ENCODE measurements at regions not wholly inside any gene's neighbourhood (a gene's known extent, or its start where the extent isn't known, plus 50 kb on each side); places are given as distances from the start of the nearest gene placed in this dataset.

DNA sequence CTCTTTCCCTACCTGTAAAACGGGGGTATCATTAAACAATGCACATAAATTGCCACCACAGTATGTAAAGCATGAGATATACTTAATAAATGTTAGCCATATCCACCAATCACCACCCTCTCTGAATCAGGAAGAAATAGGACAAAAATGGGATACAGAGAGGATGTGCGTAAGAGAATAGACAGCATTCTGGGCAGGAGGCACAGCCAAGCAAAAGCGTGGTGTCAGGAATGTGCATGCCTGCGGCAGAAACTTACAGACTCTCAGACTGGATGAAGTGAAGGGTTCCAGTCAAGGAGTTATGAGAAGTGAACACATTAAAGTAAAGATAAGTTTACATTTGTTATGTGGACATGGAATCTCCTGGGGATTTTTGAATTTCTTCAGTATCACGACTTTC is 121.7 kb upstream of the MDM1 start:
- Histone ChIP-seq H2AFZ (ENCODE audit: low read length) (no peak overlapping the region), H3K79me2 (ENCODE audit: low read length) (no peaks in the 10 kb centered on the region), H3K4me2 (ENCODE audit: low read depth, low read length) (no peak overlapping the region), H4K20me1 (ENCODE audit: insufficient read depth, low read length) (no peaks in the 10 kb centered on the region), H3K9me3 (replicated peaks; ENCODE audit: insufficient read depth, low read length) (no peaks in the 10 kb centered on the region), H3K9ac (ENCODE audit: low read length) (no peak overlapping the region), H3K9me2 (replicated peaks; ENCODE audit: insufficient read depth, low read length) (no peaks in the 10 kb centered on the region), H3K4me1 (ENCODE audit: low read length) (peaks cover 62% of the 10 kb centered on the region), H3K36me3 (replicated peaks; ENCODE audit: insufficient read depth, low read length) (no peaks in the 10 kb centered on the region), H3K4me3 (ENCODE audit: low read length) (no peak overlapping the region), H3K27ac (ENCODE audit: low read length) (no peak overlapping the region), H3F3A (ENCODE audit: insufficient read depth, low read length) (peaks cover 22% of the 10 kb centered on the region), H3K27me3 (replicated peaks; ENCODE audit: insufficient read depth, low read length) (no peaks in the 10 kb centered on the region)
- no peak for DNase-seq
- no peak for TF ChIP-seq EZH2 (optimal IDR thresholded peaks at IDR 0.05; ENCODE audit: low read depth, low read length)
- TF ChIP-seq EZH2phosphoT487 (IDR thresholded peaks at IDR 0.05; ENCODE audit: low read length) = no peak
- TF ChIP-seq, protein P1, sequence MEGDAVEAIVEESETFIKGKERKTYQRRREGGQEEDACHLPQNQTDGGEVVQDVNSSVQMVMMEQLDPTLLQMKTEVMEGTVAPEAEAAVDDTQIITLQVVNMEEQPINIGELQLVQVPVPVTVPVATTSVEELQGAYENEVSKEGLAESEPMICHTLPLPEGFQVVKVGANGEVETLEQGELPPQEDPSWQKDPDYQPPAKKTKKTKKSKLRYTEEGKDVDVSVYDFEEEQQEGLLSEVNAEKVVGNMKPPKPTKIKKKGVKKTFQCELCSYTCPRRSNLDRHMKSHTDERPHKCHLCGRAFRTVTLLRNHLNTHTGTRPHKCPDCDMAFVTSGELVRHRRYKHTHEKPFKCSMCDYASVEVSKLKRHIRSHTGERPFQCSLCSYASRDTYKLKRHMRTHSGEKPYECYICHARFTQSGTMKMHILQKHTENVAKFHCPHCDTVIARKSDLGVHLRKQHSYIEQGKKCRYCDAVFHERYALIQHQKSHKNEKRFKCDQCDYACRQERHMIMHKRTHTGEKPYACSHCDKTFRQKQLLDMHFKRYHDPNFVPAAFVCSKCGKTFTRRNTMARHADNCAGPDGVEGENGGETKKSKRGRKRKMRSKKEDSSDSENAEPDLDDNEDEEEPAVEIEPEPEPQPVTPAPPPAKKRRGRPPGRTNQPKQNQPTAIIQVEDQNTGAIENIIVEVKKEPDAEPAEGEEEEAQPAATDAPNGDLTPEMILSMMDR (IDR thresholded peaks at IDR 0.05; ENCODE audit: low read length) = no peak

- no peak overlapping the region for H3K4me3 ChIP-seq (ENCODE audit: low read length)
- no peak overlapping the region for H3K27ac ChIP-seq (ENCODE audit: low read length)
- H3K9me2 ChIP-seq (replicated peaks; ENCODE audit: insufficient read depth, low read length) = no peaks in the 10 kb centered on the region
- TF ChIP-seq, protein P1 (IDR thresholded peaks at IDR 0.05; ENCODE audit: low read length) = no peak
- TF ChIP-seq EZH2phosphoT487 (IDR thresholded peaks at IDR 0.05; ENCODE audit: low read length) (no peak), EZH2 (optimal IDR thresholded peaks at IDR 0.05; ENCODE audit: low read depth, low read length) (no peak)
- peaks cover 22% of the 10 kb centered on the region for H3F3A ChIP-seq (ENCODE audit: insufficient read depth, low read length)
- no peaks in the 10 kb centered on the region for H3K36me3 ChIP-seq (replicated peaks; ENCODE audit: insufficient read depth, low read length)
- H3K27me3 ChIP-seq (replicated peaks; ENCODE audit: insufficient read depth, low read length) = no peaks in the 10 kb centered on the region
- H3K4me2 ChIP-seq (ENCODE audit: low read depth, low read length) = peak overlapping the region; percentile 32; the same call in 1 of the 2 replicates
- H3K4me1 ChIP-seq (ENCODE audit: low read length) = peaks cover 53% of the 10 kb centered on the region
- no peaks in the 10 kb centered on the region for H4K20me1 ChIP-seq (ENCODE audit: insufficient read depth, low read length)
- H2AFZ ChIP-seq (ENCODE audit: low read length) = no peak overlapping the region
- DNase-seq = no peak
- H3K79me2 ChIP-seq (ENCODE audit: low read length) = no peaks in the 10 kb centered on the region
- H3K9me3 ChIP-seq (replicated peaks; ENCODE audit: insufficient read depth, low read length) = no peaks in the 10 kb centered on the region
- no peak overlapping the region for H3K9ac ChIP-seq (ENCODE audit: low read length)
These were observed 122.7 kb upstream of the MDM1 start for GRCh38 chr12:68454892-68455291.

DNA sequence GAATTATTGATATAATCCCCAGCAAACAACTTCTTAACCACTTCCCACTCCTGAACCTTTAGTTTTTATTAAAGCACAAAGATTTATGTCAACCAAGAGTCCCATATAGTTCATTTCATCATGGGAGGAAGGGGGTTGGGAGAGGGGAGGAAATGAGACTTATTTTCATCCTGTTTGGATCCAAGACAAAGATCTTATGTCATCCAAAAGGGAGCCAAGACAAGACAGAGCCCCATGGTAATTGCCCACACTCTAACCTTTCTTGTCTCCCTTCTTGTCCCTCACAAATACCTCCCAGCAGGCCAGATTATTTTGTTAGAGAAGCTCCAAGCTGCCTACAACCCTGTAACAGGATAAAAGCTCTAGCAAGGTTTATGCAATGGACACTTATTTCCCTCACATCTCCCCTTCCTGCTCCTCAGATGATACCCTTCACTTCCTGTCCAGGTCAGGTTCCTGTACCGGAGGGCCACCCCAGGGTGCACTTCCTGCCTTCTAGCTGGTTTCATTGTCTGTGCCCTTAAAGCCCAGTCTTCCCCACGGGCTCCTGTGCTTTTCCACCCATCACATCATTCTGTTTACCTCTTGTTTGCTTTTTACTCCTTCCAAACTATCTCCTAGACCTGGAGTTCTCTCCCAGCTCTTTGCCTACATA is 123.7 kb upstream of the MDM1 start:
- H4K20me1 ChIP-seq (ENCODE audit: insufficient read depth, low read length) = no peaks in the 10 kb centered on the region
- no peaks in the 10 kb centered on the region for H3K9me2 ChIP-seq (replicated peaks; ENCODE audit: insufficient read depth, low read length)
- no peaks in the 10 kb centered on the region for H3K9me3 ChIP-seq (replicated peaks; ENCODE audit: insufficient read depth, low read length)
- peak overlapping the region; percentile 19; the same call in 1 of the 2 replicates for H3K27ac ChIP-seq (ENCODE audit: low read length)
- TF ChIP-seq EZH2 (optimal IDR thresholded peaks at IDR 0.05; ENCODE audit: low read depth, low read length) = no peak
- TF ChIP-seq, protein P1 (IDR thresholded peaks at IDR 0.05; ENCODE audit: low read length) = no peak
- peak; percentile 33 for DNase-seq
- no peaks in the 10 kb centered on the region for H3K36me3 ChIP-seq (replicated peaks; ENCODE audit: insufficient read depth, low read length)
- peaks cover 17% of the 10 kb centered on the region for H3F3A ChIP-seq (ENCODE audit: insufficient read depth, low read length)
- H3K27me3 ChIP-seq (replicated peaks; ENCODE audit: insufficient read depth, low read length) = no peaks in the 10 kb centered on the region
- peak overlapping the region; percentile 32 for H3K4me2 ChIP-seq (ENCODE audit: low read depth, low read length)
- H3K79me2 ChIP-seq (ENCODE audit: low read length) = no peaks in the 10 kb centered on the region
- no peak overlapping the region; the same call in 1 of the 2 replicates for H3K4me3 ChIP-seq (ENCODE audit: low read length)
- H3K9ac ChIP-seq (ENCODE audit: low read length) = no peak overlapping the region
- H2AFZ ChIP-seq (ENCODE audit: low read length) = peak overlapping the region; percentile 78
- H3K4me1 ChIP-seq (ENCODE audit: low read length) = peaks cover 48% of the 10 kb centered on the region

Data from MM.1S (cell line).